Activated CD4-positive, alpha-beta memory T cell treated with anti-CD3 and anti-CD28 coated beads, Interleukin-2, amount 10 ng/mL, durations not matched to agents 7 days and 5 days (primary cell): ENCODE measurements at regions not wholly inside any gene's neighbourhood (a gene's known extent, or its start where the extent isn't known, plus 50 kb on each side); places are given as distances from the start of the nearest gene placed in this dataset.
"Not testable (repeated sequence)": the region's sequence is repeated elsewhere in the genome, so short reads cannot be mapped to it uniquely, and the experiment has no call there.

ENCODE experiments used
- CTCF ChIA-PET: fragments of 350-600 bp; sonication (Branson Sonifier 250); formaldehyde crosslinking; loops from one replicate; lab custom pipeline; 2021; ENCODE audit warnings: antibody characterized with exemption, inconsistent platforms; lab: Charles Lee
- POLR2A ChIA-PET: fragments of 350-600 bp; sonication (Branson Sonifier 250); formaldehyde crosslinking; loops from one replicate; lab custom pipeline; 2021; ENCODE audit warnings: antibody characterized with exemption; lab: Charles Lee
- DNase-seq: peaks from one replicate; pipeline ENCODE4 v3.0.0-alpha.2; 2020
- H3K27ac Mint-ChIP-seq: one replicate; pipeline ENCODE4 v1.8.0; 2021; ENCODE audit warnings: mild to moderate bottlenecking, mixed read lengths
- H3K27me3 Mint-ChIP-seq: one replicate; pipeline ENCODE4 v1.8.0; 2021; ENCODE audit warnings: mixed read lengths
- H3K36me3 Mint-ChIP-seq: one replicate; pipeline ENCODE4 v1.8.0; 2021; ENCODE audit warnings: low read depth, mixed read lengths
- H3K4me1 Mint-ChIP-seq: one replicate; pipeline ENCODE4 v1.8.0; 2021; ENCODE audit warnings: mixed read lengths
- H3K4me3 Mint-ChIP-seq: one replicate; pipeline ENCODE4 v1.8.0; 2021; ENCODE audit warnings: mild to moderate bottlenecking, mixed read lengths
- H3K9me3 Mint-ChIP-seq: one replicate; pipeline ENCODE4 v1.8.0; 2021; ENCODE audit warnings: mixed read lengths

DNA sequence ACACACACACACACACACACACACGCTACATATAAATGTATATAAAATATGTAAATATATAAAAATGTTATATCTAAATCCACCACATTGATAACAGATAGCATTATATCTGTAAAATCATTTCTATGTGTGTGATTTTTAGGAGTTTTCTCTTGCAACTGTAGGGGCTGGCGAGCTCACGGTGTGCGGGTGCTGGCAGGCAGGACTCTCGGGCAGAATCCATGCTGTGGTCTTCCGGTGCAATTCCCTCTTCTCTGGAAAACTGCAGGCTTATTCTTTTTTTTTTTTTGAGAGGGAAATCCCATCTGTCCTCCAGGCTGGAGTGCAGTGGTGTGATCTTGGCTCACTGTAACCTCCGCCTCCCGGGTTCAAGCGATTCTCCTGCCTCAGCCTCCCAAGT, 205.8 kb downstream of the NPIPB11 start:
- H3K27ac Mint-ChIP-seq, CTCF ChIA-PET, H3K36me3 Mint-ChIP-seq, H3K4me1 Mint-ChIP-seq, H3K4me3 Mint-ChIP-seq, DNase-seq, H3K9me3 Mint-ChIP-seq, H3K27me3 Mint-ChIP-seq, POLR2A ChIA-PET: not testable (repeated sequence)

DNA sequence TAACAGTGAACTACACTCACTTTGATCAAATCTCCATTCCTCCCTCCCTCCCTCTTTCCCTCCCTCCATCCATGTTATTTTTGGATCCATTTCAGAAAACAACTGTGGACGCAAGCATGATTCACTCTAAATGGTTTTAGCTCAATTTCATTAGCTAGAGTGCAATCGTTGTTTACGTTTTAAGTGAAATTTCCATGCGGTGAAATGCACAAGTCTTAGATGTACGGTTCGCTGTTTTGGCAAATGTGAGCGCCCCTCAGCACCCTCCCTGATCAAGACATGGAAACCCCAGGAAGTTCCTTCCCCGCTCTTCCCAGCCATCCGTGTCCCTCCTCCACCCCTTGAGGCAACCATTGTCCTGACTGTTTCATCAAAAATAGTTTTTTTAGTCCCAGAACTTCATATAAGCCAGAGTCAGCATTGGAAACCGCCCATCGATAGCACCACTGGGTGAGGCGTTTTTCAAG, 206.3 kb downstream of the NPIPB11 start:
- H3K27ac Mint-ChIP-seq, H3K36me3 Mint-ChIP-seq, H3K27me3 Mint-ChIP-seq, H3K4me1 Mint-ChIP-seq, DNase-seq, H3K9me3 Mint-ChIP-seq, CTCF ChIA-PET, POLR2A ChIA-PET, H3K4me3 Mint-ChIP-seq: not testable (repeated sequence)

DNA sequence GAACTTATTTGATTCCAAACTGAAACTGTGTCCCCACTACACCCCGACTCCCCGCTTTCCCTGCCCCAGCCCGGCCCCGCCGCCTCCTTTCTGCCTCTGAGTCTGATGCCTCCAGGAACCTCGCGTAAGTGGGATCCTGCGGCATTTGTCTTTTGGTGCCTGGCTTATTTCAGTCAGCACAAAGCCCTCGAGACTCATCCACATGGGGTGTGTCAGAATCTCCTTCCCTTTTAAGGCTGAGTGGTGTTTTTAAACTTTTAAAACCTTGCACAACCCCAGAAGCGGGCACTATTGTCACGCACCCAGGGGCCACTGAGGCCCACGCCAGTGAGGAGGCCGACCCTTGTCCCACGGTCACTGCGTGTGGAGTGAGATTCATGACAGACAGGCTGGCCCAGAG, 206.9 kb downstream of the NPIPB11 start:
- CTCF ChIA-PET, H3K4me3 Mint-ChIP-seq, DNase-seq, H3K36me3 Mint-ChIP-seq, H3K9me3 Mint-ChIP-seq, H3K27me3 Mint-ChIP-seq, H3K4me1 Mint-ChIP-seq, H3K27ac Mint-ChIP-seq, POLR2A ChIA-PET: not testable (repeated sequence)

DNA sequence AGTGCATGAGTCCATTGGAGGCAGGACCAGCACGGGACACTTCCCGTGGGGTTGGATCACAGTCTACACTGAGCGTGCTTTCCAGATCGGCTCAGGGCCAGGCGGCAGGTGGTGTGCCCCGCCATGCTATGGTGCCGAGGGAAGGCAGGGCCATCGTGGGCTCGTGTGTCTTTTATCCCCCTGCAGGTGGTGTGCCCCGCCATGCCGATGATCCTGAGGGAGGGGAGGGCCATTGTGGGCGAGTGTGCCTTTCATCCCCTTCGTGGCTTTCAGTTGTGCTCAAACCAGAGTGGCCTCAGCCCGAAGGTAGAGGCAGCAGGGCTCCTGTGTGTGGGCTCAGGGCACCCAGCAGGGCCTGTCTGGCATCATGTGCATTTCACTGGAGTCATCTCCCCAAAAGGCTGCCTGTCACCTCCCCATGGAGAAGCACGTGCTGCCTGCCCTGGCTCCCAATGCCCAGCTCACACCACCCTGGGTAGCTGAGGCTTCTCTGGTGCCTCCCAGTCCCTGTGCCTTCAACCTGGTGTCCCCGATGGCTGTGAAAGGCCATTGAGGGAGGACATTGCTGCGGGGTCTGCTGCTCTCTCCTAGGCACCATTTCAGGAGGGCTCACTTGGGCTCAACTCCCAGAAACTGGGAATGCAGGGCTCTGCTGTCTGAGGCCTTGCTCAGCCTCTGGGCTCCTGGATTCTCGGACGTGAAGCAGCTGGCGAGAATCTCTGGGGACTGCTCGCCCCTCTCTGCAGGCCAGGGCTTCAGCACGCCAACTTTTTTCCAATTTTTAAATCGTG, 207.6 kb downstream of the NPIPB11 start:
- no peak for DNase-seq
- H3K27me3 Mint-ChIP-seq: no peaks in the 10 kb centered on the region
- H3K27ac Mint-ChIP-seq: no peak overlapping the region
- no peaks in the 10 kb centered on the region for H3K9me3 Mint-ChIP-seq
- H3K4me3 Mint-ChIP-seq: no peak overlapping the region
- H3K36me3 Mint-ChIP-seq: no peaks in the 10 kb centered on the region
- ChIA-PET CTCF (no interaction called here), POLR2A (no interaction called here)
- no peaks in the 10 kb centered on the region for H3K4me1 Mint-ChIP-seq

DNA sequence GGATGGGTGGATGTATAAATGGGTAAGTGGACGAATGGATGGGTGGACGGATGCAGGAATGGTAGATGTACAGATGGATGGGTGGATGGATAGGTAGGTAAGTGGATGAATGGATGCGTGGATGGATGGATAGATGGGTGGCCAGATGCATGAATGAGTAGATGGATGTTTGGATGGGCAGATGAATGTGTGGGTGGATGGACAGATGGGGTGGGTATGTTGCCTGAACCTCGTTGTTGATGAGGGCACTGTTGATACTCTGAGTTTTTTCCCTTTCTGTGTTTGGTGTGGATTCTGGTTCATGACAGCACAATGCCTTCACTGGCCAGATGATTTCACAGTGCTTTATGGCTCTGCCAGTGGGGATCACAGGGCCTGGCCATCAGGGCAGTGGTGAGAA, 208.3 kb downstream of the NPIPB11 start:
- POLR2A ChIA-PET: no interaction called here
- H3K9me3 Mint-ChIP-seq: no peaks in the 10 kb centered on the region
- no peak for DNase-seq
- no peak overlapping the region for H3K4me3 Mint-ChIP-seq
- H3K27me3 Mint-ChIP-seq: no peaks in the 10 kb centered on the region
- H3K36me3 Mint-ChIP-seq: no peaks in the 10 kb centered on the region
- CTCF ChIA-PET: no interaction called here
- no peaks in the 10 kb centered on the region for H3K4me1 Mint-ChIP-seq
- H3K27ac Mint-ChIP-seq: no peak overlapping the region

DNA sequence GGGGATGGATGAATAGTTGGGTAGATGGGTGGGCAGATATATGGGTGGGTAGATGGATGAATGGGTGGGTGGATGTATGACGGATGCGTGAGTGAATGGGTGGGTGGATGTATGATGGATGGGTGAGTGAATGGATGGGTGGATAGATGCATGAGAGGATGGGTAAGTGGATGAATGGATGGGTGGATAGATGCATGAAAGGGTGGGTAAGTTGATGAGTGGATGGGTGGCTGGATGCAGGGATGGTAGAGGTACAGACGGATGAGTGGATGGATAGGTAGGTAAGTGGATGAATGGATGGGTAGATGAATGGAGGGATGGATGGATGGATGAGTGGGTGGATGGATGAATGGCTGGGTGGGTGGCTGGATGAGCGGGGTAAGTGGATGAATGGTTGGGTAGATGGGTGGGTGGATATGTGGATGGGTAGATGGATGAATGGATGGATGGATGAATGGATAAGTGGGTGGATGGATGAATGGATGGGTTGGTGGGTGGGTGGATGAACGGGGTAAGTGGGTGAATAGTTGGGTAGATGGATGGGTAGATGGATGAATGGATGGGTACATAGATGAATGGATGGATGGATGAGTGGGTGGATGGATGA, 208.9 kb downstream of the NPIPB11 start:
- H3K27me3 Mint-ChIP-seq, H3K36me3 Mint-ChIP-seq, H3K4me3 Mint-ChIP-seq, H3K9me3 Mint-ChIP-seq, CTCF ChIA-PET, H3K27ac Mint-ChIP-seq, POLR2A ChIA-PET, H3K4me1 Mint-ChIP-seq, DNase-seq: not testable (repeated sequence)

DNA sequence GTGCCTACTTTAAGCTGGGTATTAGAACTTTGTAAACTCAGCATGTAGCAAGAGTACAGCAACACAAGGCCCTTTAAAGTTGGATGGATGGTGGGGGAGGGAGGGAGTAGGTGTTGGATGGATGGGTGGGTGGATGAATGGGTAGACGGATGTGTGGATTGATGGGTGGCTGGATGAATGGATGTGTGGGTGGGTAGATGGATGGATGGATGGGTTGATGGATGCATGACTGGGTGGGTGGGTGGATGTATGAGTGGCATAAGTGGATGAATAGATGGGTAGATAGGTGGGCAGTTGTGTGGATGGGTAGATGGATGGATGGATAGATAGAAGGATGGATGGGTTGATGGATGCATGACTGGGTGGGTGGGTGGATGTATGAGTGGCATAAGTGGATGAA, 209.8 kb downstream of the NPIPB11 start:
- H3K36me3 Mint-ChIP-seq, DNase-seq, H3K27me3 Mint-ChIP-seq, H3K27ac Mint-ChIP-seq, H3K4me1 Mint-ChIP-seq, H3K4me3 Mint-ChIP-seq, H3K9me3 Mint-ChIP-seq, POLR2A ChIA-PET, CTCF ChIA-PET: not testable (repeated sequence)

DNA sequence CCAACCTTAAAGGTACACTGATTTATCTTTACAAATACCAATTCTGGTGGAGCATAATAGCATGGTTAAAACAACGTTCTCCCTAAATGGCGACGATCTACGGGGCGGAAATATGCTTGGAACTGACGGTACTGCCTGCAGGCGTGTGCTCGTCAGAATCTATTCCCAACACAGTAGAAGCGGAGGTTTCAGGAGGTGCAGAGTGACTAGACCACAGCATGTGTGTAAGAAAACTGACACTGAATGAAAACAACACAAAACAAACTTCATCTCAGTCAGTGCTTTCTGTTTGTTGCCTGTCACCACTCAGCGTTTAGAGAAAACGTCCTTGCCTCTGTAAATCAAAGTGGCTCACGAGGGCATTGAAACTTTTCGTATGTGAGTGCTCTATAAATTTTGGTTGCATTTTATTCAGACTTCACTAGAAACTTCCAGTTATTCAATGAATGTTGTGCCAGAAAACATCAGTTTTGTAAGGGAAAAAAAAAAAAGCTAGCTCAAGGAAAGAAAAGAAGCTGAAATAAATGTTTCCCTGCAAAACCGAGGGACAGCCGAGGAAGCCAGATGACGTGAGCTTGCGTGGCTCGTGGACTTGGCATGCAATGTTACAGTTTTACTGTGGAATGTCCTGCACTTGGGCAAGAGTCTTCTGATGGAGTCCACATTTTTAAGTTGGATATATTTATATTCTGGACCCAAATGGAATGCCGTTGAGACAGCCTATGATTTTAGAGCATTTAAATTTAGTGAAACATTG, 210.4 kb downstream of the LAT start:
- H3K36me3 Mint-ChIP-seq, H3K27ac Mint-ChIP-seq, H3K27me3 Mint-ChIP-seq, H3K4me1 Mint-ChIP-seq, POLR2A ChIA-PET, H3K9me3 Mint-ChIP-seq, H3K4me3 Mint-ChIP-seq, DNase-seq, CTCF ChIA-PET: not testable (repeated sequence)

DNA sequence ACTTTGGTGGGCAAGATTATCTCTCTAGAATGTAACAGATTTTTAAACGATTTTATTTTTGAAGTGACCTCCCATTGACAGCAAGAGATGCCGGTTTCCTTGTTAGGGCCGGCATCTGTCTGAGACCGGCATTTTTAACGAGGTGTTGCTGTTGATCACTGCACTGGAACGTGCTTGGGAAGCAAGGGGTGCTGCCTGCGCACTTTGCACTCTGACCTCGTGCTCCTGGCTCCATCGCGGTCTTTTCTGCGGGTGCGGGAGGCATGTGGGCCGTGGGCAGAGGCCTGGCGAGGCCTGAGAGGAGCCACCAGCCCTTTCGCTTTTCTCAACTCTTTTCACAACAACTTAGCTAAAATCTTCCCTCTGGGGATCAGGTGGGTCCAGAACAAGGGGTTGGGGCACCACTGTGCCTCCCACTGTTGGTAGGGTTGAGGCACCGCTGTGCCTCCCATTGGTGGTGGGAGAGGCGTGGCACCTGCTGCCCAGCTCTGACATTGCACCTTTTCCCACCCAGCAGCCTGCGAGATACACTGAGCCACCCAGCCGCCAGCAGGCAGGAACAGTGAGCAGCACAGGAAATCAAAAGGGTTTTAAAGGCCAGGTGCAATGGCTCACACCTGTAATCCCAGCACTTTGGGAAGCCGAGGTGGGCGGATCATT, 209.5 kb downstream of the LAT start:
- H3K36me3 Mint-ChIP-seq, POLR2A ChIA-PET, H3K4me3 Mint-ChIP-seq, CTCF ChIA-PET, H3K27me3 Mint-ChIP-seq, H3K9me3 Mint-ChIP-seq, H3K4me1 Mint-ChIP-seq, H3K27ac Mint-ChIP-seq, DNase-seq: not testable (repeated sequence)

DNA sequence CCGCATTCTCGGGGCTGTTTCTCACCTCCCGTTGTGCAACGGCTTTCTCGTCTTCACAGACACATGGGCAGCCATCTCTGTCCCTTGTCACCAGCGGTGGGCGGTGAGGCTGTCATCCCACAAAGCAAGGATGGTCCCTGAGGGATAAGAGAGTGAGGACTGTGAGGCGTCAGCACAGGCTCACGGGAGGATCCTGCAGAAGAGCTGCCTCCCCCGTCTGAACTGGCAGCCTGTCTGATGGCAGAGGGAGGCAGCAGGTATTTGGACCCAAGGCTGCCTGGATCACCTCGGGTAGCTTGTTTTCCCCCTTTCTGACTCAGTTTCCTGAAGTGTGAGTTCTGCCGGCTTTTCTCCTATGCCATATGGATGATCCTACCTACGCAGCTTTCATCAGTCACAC, 208.8 kb downstream of the LAT start:
- POLR2A ChIA-PET: not testable (repeated sequence)

DNA sequence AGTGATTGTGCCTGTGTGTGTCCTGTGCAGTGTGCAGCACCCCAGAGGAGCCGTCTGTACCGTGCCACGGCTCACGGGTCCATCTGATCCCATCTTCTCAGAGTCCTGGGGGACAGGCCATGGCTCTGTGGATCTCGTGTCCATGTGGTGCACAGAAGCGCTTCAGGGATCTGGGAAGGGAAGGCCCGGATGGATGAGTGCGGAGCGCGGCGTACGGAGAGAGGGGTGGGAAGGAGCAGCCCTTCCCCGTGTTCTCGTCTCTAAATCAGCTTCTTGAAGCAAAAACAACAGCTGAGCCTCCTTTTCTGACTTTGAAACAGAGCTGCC, 208.4 kb downstream of the LAT start:
- DNase-seq, H3K36me3 Mint-ChIP-seq, POLR2A ChIA-PET, H3K27ac Mint-ChIP-seq, H3K9me3 Mint-ChIP-seq, H3K4me3 Mint-ChIP-seq, H3K27me3 Mint-ChIP-seq, CTCF ChIA-PET, H3K4me1 Mint-ChIP-seq: not testable (repeated sequence)

More for the DNA sequence above, 208.8 kb downstream of the LAT start:
- H3K27ac Mint-ChIP-seq, DNase-seq, H3K4me1 Mint-ChIP-seq, H3K4me3 Mint-ChIP-seq, H3K27me3 Mint-ChIP-seq, H3K9me3 Mint-ChIP-seq, H3K36me3 Mint-ChIP-seq, CTCF ChIA-PET: not testable (repeated sequence)

DNA sequence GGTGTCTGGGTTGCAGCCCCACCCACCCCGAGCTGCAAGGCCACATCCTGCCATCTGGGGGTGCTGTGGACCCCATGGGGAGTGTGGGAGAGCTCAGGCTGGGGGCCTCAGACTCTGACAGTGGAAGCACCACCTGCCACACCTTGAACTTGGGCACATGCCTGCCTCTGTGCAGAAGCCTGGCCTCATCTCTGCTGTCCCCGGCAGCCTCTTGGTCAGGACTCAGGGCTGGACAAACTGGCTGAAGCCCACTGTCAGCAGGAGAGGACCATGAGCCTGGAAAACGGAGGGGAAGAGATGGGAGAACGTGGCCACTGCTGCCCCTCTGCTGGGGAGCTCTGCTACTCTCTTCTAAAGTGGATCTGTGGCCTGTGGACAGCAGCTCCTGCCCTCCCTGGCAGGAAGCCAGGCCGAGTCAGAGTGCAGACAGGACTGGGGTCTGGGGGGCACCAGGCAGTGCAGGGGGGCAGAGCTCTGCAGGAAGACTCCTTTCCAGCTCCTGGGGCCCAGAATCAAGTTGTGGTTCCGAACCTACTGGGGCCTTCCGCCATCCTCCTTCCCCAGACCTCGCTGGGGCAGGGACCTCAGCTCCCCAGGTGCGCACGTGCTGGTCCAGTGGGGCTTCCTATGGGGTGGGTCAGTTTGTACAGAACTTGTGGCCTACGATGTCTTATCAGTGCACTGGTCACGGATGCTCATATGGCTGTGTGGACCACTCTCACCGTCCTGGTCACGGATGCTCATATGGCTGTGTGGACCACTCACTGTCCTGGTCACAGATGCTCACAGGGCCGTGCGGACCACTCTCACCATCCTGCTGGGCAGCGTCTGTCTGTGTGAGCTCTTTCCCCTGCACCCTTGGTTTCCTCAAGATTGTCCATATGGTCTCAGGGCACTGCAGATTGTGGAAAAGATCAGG, 207.7 kb downstream of the LAT start:
- Mint-ChIP-seq H3K4me3 (no peak overlapping the region), H3K4me1 (no peaks in the 10 kb centered on the region), H3K9me3 (no peaks in the 10 kb centered on the region), H3K27me3 (no peaks in the 10 kb centered on the region), H3K36me3 (no peaks in the 10 kb centered on the region), H3K27ac (no peak overlapping the region)
- ChIA-PET POLR2A (no interaction called here), CTCF (no interaction called here)
- DNase-seq: no peak
